Activated naive CD4-positive, alpha-beta T cell treated with Interleukin-2 at 50 U/mL for 16 hours (primary cell): ENCODE measurements at regions not wholly inside any gene's neighbourhood (a gene's known extent, or its start where the extent isn't known, plus 50 kb on each side); places are given as distances from the start of the nearest gene placed in this dataset.
"Not testable (repeated sequence)": the region's sequence is repeated elsewhere in the genome, so short reads cannot be mapped to it uniquely, and the experiment has no call there.

ENCODE experiments used
- DNase-seq: peaks from one replicate; pipeline ENCODE4 v3.0.0-alpha.2; 2020

DNA sequence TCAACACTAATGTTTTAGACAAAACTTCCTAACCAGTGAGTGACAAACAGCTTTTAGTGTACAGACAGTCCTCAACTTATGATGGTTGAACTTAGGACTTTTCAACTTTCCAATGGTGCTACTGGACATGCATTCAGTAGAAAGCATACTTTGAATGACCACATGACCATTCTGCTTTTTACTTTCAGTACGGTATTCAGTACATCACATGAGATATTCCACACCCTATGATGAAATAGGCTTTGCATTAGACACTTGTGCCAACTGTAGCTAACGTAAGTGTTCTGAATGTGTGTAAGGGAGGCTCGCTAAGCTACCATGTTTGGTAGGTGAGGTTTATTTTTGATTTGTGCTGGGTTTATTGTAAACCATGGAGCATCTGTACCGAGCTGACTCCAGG lies 113.7 kb downstream of the WNT7A start:
- no peak for DNase-seq

DNA sequence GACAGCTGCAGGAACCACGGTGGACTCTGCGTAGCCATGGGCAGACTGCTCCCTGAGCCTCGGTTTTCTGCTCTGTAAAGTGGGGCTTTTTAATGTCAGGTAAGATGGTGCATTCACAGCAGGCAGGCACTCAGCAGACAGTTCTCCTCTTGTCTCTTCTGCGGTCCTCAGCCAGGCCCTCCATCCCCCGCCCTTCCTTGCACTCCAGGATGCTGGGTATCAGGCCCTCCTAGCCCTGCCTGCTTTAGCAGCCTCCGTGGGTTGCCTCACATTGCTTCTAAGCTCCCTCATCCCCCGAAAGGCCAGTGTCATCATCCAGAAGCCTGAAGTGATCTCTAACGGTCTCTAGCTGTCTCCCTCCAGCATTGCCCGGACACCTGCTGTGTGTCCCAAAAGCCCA lies 115.7 kb downstream of the WNT7A start:
- no peak for DNase-seq

DNA sequence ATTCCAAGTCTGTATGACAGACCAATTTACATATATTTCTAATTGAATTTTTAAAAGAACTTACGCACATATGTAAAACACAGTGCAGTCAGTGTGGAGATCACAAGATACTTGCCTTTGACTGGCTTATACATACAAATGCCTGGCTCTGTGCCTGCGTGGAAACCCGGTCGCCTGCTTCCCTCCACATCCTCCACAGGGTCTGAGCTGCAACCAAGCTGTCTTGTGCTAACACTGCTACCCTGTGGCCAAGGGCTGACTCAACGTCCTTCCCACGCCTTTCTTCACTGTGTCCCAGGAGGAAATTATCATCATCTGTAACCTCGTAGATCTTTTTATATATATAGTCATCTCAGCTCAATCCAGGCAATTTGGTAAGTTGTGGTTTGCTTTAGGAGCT lies 117.0 kb downstream of the WNT7A start:
- no peak for DNase-seq

DNA sequence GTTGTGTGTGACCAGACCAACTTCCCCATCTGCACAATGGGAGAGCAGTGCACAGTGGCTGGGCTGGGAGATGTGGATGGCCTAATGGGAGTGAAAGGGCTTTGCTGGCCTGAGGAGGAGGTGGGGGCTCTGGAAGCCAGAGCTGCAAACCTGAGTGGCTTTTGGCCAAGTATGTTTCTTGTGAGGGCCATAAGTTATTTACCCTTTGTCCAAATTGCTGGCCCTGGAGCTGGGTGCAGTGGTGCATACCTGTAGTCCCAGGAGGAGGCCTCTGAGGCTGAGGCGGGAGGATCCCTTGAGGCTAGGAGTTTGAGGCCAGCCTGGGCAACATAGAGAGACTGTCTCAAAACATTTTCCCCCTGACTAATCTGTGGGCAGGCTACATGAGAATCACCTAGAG lies 129.1 kb downstream of the WNT7A start:
- no peak for DNase-seq

DNA sequence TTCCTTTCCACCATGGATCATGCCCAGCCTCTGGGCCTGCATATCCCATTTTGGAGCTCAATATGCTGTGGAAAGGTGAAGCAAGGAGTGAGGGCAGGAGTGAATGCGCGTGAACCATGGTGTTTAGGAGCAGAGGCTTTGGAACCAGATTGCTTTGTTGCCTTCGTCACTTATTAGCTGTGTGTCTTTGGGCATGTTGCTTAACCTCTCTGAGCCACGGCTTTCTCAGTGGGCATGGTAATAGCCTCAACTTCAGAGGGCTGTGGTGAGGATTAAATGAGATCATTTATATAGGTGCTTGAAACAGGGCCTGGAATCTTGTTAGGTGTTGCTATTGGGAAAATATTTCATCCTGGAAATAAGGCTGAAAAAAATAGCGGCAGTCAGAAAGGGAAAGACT lies 129.7 kb downstream of the WNT7A start:
- no peak for DNase-seq

DNA sequence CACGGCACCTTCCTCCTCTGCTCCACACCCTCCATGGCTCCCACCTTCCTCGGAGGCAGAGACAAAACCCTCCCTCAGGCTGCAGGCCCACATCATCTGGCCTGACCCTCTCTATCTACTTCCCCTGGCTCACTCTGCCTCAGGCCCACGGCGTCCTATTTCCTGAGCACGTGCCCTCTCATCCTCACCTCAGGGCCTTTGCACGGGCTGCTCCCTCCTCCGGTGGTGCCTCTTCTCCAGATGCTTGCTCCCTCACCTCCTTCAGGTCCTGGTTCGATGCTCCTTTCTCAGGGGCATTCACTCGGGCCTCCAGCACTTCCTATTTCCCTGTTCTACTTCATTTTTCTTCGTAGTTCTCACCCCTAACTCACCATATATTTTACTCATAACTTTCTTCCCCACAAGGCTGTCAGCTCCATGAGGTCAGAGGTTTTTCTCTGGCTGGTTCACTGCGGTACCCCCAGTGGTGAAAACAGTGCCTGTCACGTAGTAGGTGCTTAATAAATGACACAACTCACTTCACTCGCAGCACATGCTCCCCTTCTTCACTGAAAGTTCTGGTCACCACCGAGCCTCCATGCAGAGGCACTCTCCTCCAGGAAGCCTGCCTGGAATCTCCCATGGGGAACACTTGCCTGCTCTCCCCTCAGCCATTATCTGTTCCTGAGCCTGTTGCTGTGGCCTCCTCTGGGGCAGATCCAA lies 130.7 kb downstream of the WNT7A start:
- no peak for DNase-seq

DNA sequence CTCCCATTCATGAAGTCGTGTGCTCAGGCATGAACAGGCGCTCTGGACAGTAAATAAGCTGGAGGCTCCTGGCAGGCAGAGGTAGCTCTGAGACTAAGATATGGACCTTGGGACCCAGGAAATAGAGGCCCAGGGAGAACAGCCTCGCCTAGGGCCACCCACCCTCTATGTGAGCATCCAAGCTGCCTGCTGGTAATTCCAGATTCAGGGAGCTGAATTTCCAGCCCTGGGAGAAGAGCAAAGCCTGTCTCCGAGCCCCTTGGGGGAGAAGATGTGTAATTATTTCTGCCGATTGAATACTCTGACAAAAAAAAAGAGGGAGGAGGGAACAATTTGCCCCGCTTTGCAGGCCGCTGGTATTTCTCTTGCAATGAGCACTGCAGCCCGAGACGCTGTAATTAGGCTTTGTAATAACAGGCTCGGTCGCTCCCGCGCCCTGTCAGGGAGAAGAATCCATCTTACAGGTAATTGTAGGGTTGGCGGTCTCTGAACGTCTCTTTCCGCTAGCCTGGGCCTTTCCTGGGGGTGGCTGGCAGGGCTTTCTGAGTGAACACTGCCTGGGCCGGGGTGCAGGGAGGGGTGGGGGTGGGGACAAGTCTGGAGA lies 131.5 kb downstream of the WNT7A start:
- no peak for DNase-seq

DNA sequence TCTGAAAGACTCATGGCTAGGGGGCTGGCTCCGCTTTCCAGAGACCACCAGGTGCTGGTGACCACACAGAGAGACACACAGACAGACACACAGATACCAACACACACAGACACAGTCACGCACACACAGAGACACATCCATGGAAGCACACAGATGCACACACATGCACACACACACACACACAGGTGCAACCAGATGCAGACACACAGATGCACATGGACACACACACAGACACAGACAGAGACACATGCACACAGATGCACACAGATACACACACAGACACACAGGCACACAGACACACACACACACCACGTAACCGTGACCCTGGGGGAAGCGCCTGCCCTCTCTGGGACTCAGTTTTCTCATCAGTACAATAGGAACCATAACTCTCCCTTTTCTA lies 132.2 kb downstream of the WNT7A start:
- DNase-seq = no peak

DNA sequence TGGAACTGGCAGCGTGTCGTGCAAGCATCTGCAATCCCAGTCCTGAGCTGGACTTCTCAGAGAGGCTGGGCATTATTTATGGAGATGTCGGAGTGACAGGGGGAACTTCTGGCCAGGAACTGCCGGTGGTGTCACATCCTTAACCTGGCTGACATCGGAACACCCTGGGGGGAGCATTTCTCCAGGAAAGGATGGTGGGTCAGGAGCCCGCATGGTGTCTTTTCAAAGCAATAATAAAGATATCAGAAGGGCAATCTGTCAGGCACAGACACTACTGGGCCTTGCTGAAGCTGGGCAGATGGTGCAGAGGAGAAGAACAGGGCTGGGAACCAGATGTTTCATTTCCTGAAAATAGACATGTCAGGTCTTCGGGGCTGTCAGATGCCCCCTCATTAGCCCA lies 133.5 kb downstream of the WNT7A start:
- DNase-seq = no peak

DNA sequence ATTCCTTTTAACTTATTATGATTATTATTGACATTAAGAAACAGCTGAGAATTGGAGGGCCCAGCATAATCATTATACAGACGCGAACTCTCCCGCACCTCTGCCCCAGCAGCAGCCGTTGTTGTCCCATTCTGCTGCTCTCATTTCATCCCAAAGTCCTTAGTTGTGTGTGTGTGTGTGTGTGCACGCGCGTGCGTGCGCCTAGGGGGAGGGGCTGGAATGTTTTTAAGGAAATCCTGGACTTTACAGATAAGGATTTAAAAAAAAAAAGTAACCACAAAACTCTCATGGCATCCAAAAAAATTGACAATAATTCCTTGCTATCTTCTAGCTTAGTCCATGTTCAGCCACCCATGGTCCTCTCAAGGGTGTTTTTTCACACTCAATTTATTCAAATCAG lies 134.2 kb downstream of the WNT7A start:
- no peak for DNase-seq

DNA sequence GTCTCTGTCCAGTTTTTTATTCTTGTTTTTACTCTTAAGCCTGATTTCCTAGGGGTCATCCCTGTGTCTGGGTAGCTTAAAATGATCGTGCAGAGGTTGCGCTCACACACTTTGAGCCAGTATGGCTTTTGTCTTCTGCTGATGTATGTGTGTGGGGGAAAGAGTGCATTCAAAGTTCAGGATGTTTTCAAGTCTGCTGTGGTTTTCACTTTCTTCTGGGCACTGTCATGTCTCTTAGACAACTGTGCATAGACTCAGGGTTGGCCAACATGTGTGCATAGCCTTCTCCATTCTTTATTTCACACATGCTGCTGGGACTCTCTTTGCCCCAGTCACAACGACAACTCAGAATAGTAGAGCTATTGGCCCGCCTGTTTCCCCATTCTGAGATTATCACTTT lies 139.1 kb downstream of the WNT7A start:
- no peak for DNase-seq

DNA sequence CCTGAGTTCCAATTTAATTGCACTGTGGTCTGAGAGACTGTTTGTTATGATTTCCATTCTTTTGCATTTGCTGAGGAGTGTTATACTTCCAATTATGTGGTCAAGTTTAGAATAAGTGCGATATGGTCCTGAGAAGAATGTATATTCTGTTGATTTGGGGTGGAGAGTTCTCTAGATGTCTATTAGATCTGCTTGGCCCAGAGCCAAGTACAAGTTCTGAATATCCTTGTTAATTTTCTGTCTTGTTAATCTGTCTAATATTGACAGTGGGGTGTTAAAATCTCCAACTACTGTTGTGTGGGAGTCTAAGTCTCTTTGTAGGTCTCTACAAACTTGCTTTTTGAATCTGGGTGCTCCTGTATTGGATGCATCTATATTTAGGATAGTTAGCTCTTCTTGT lies 146.1 kb downstream of the WNT7A start:
- not testable (repeated sequence) for DNase-seq

DNA sequence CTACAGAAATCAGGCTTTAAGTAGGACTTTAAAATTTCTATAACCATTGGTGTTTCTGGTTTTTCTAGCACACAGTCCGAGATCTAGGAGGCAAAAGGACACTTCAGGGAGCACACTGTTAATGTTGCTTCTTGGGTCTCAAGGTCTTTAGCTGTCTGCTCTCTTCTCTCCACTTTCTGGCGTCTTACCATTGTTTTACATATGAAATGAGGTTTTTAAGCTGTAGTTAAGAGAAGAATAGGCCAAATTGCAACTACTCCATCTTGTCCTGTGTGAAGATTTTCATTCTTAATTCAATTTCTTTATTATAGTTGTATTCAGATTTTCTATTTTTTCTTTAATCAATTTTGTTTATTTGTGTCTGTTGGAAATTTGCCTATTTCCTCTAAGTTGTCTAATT lies 151.4 kb downstream of the WNT7A start:
- no peak for DNase-seq

DNA sequence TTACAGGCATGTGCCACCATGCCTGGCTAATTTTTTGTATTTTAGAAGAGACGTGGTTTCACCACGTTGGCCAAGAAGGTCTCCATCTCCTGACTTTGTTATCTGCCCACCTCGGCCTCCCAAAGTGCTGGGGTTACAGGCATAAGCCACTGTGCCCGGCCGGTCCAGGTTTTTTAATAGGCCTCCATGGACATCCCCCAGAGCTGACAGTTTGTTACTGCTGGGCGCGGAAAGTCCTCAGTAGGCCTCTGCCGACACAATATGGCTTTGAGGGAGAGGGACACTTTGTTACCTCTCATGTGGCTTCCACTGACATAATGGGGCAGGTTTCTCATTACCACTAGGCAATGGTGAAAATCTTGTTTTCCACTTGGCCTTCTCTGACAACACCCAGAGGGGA lies 152.0 kb downstream of the WNT7A start:
- no peak for DNase-seq

DNA sequence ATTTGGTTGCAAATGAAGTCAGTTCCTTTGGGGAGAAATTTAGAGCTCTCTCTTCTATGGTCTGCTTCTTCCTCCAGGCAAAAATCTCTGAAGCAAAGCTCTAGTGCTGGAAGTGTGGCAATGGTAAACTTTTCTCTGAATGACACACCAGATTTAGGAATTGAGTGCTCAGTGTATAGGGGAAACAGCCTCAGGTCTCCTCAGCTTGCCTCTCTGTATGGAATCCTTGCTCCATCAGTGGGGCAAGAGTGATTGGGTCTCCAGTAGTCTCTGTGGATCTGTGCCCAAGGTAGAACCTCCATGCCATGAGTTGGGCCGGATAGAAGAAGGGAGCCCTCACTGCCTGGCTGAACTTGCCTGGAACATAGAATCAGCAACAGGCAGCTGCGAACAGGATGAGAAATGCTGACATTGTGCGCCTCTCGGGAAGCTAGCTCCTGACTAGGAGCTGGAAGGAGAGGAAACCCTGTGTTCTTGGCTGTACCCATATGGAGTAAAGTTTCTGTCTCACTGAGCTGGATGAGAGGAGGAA lies 156.1 kb downstream of the WNT7A start:
- no peak for DNase-seq

DNA sequence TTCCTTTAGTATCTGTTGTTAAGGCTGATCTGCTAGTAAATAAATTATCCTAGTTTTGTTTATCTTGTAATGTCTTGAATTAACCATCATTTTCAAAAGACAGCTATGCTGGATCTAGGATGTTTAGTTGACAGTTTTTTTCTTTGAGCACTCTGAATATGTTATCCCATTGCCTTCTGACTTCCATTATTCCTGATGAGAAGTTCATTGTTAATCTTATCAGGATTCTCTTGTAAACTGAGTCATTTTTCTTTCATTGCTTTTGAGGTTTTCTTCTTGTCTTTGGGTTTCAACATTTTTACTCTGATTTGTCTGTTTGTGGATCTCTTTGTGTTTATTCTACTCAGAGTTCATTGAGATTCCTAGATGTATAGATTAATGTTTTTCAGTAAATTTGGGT lies 157.7 kb downstream of the WNT7A start:
- no peak for DNase-seq

DNA sequence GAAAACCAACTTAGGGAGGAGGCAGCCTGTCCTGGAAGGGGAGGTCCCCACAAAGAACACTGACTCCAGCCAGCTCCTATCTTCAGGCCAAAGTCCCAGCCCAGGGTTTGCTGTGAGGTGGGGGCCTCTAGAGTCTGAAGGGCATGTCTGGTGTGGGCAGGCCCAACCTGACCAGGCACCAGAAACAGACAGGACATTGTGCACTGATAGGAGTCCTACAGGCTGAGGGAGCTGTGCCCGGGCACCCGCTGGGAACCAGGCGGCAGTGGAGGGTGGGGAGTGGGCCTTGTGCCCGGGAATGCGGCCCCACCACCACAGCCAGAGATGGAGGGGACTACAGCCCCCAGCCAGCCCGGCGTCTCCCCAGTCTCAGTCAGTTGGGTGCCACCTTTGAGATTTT lies 161.4 kb downstream of the WNT7A start:
- DNase-seq = no peak

DNA sequence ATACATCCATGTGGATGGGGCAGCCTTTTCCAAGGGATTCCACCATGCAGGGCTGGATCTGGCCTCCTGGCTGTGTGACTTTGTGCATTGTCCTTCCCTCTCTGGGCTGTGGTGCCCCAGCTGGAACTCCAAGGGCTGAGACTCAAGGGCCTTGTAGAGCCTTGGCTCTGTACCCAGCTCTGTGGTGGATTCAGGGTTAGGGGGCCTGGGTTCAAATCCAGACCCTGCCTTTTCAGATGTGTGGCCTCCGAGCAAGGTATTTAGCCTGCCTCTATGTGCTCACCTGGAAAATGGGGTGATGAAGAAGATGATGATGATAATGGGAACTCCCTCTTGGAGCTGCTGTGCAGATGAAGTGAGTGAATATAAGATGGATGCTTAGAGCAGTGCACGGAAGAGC lies 161.9 kb downstream of the WNT7A start:
- no peak for DNase-seq

DNA sequence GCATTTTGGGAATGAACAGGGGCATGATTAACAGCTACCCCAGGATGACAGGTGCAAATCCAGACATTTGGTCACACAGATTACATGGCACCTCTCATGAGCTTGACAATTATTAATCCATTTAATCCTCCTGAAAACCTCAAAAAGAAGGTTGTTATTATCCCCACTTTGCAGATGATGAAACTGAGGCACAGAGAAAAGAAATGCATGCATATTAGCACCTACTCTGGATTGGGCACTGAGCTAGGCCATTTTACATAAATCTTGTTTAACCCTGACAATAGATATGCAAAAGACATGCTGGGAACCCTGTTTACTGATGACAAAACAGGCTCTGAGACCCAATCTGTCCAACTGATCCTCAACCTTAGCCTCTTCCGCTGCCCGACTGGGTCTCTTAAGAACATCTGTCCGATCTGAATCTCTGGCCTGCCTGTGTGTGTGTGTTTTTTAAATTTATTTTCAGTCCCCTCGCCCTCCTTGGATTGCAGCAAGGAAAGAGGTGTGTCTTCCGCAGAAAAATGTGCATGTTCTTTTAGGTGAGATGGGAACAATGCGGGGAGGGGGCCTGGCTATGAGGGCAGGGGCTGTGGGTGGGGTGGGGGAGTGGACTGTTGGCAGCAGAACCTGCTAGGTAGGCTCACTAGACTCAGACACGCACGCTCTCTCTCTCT lies 162.5 kb downstream of the WNT7A start:
- DNase-seq = no peak

DNA sequence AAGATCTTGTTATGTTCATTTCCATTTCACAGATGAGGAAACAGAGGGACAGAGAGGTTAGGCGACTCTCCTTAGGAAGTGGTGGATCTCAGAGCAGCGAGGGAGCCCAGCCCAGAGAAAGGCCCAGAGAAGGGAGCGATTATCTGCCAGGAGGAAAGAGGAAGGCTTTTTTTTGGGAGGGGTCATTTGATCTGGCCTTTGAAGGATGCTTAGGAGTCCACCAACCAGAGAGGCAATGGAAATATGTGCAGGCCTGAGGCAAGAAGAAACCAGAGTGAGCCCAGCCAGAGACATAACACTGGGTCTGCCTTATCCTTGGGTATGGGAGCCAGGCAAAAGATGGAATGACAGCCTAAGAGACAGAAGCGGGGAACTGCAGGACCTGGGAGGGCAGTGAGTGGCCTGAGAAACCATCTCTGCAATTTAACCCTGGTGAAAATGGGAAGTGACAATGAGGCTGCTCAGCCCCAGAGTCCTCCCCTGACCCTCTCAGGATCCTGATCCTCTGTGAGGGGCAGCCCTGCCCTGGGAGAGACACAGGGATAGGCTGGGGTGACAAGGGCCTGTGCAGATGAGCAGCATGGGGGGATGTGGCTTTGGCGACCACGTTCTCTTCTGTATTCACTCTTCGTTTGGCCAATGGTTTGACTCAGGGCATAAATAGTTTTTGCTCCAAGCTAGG lies 163.2 kb downstream of the WNT7A start:
- no peak for DNase-seq

DNA sequence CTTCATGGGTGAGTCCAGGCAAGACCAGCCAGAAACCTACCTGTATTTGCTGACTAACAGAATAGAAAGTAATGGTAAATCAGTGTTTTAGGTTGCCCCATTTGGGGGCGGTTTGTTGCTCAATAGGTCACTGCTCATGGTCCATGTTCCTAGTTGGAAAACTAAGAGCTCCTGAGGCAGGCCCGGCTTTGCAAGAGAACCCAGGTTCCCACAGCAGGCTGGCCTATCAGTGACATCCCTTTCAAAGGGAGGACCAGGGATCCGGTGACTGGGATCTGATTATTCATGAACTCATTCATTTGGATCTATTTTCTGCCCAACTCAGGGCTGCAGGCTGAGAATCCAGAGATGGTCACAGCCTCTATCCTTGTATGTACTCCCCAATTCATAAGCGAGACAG lies 163.9 kb downstream of the WNT7A start:
- no peak for DNase-seq

DNA sequence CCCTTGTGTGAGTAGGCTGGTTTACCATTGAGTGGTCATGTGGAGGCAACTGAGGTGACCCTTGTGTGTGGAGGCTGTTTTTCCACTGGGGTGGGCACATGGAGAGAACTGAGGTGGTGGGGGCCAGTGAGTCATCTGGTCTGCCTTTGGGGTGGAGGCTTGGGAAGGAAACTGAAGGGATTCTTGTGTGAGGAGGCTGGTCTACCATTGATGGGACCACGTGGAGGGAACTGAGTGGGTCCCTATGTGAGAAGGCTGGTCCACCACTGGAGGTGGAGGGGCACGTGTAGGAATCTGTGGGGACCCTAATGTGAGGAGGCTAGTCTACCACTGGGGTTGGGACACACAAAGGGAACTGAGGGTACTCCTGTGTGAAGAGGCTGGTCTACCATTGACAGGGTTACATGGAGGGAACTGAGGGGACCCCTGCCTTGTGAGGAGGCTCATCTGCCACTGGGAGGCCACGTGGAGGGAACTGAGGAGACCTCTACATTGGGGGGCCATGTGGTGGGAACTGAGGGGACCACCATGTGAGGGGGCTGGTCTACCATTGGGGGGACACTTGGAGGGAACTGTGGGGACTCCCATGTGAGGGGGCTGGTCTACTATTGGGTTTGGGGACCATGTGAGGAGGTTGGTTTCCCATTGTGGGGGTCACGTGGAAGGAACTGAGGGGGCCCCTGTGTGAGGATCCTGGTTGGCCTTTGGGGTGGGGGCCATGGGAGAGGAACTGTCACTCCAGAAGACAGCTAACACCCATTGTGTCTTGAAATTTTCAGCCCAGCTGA lies 164.5 kb downstream of the WNT7A start:
- DNase-seq = no peak
